Keratinocyte (primary cell): ENCODE measurements at regions not wholly inside any gene's neighbourhood (a gene's known extent, or its start where the extent isn't known, plus 50 kb on each side); places are given as distances from the start of the nearest gene placed in this dataset.

Experiments
- EZH2 ChIP-seq: IDR thresholded peaks from one replicate; pipeline ENCODE4 v1.6.1; 2012; ENCODE audit warnings: inconsistent platforms, mild to moderate bottlenecking, low read length, moderate library complexity
- TF ChIP-seq, protein P1 (sequence below), 3 experiments: IDR thresholded peaks in 1 of 3; conservative IDR thresholded peaks in 1 of 3; optimal IDR thresholded peaks in 1 of 3; 2 replicates in 2 of 3; 3 replicates in 1 of 3; pipeline versions ENCODE3 to v1.5.1; 2011; ENCODE audit warnings: low read length in 3 of 3, mild to moderate bottlenecking in 3 of 3, moderate library complexity in 2 of 3, control low read depth in 1 of 3, inconsistent platforms in 1 of 3; ENCODE audit not compliant: insufficient read depth in 2 of 3; ENCODE audit errors: extremely low read depth in 1 of 3

GRCh38 chr7:37538945-37539344 lies 90.3 kb upstream of the ELMO1 start:
- TF ChIP-seq, protein P1, sequence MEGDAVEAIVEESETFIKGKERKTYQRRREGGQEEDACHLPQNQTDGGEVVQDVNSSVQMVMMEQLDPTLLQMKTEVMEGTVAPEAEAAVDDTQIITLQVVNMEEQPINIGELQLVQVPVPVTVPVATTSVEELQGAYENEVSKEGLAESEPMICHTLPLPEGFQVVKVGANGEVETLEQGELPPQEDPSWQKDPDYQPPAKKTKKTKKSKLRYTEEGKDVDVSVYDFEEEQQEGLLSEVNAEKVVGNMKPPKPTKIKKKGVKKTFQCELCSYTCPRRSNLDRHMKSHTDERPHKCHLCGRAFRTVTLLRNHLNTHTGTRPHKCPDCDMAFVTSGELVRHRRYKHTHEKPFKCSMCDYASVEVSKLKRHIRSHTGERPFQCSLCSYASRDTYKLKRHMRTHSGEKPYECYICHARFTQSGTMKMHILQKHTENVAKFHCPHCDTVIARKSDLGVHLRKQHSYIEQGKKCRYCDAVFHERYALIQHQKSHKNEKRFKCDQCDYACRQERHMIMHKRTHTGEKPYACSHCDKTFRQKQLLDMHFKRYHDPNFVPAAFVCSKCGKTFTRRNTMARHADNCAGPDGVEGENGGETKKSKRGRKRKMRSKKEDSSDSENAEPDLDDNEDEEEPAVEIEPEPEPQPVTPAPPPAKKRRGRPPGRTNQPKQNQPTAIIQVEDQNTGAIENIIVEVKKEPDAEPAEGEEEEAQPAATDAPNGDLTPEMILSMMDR (optimal IDR thresholded peaks at IDR 0.05 in 1 of 3, IDR thresholded peaks at IDR 0.05 in 1 of 3, conservative IDR thresholded peaks at IDR 0.05 in 1 of 3; ENCODE audit: extremely low read depth in 1 of 3, insufficient read depth in 2 of 3, low read length in 3 of 3) = no peak
- TF ChIP-seq EZH2 = no peak
